Right hindlimb (tissue), 1 donor: ENCODE measurements at regions not wholly inside any gene's neighbourhood (a gene's known extent, or its start where the extent isn't known, plus 50 kb on each side); places are given as distances from the start of the nearest gene placed in this dataset.

Experiments
- DNase-seq: peaks from one replicate; pipeline ENCODE4 v3.0.0-alpha.2; 2018

DNA sequence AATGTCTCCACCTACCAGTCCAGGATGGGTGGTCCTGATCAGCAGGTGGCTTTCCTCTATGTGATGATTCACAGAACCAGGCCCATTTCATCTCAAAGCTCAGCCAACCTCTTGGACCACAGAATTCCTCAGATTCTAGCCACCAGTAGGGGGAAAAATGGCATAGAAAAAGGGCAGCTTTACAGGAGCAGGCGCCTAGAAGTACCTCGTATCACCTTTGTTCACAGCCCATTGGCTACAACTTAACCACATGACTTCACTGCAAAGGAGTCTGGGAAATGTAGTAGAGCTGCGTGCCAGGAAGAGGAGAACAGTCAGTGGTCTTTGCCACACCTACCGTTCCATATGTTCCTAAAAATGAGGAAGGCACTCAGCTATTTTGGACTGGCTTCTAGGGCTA, 62.8 kb upstream of the DTNA start:
- DNase-seq, result no peak

DNA sequence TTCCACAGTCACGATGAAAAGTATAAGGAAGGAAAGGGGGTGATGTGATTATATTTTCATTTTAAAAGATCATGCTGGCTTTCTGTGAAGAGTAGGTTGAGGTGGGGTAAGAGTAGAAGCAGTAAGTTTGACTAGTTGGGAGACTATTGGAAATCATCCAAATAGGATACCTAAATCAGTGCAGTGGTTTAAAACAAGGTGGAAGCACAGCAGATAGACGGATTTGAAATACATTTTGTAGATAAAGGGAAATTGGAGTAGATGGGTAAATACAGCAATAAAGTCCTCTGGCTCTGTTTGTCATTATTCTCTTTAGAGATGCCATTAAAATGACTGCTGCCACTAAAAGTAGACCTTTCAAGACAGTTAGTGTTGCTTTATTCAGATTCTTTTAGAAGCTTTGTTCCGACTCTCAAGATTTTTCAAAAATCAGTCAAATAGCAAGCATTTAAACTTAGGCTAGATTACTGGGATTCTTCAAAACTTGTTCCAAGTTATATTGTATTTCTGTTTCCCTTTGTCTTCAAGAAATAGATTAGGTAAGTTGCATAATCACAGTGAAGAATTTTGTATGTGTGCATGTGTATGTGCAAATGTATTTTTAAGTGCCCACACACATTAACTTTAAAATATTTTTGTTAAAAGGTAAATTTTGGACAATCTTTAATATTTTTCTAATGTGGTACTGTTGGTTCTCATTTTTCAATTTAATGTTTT, 61.7 kb upstream of the DTNA start:
- no peak for DNase-seq

DNA sequence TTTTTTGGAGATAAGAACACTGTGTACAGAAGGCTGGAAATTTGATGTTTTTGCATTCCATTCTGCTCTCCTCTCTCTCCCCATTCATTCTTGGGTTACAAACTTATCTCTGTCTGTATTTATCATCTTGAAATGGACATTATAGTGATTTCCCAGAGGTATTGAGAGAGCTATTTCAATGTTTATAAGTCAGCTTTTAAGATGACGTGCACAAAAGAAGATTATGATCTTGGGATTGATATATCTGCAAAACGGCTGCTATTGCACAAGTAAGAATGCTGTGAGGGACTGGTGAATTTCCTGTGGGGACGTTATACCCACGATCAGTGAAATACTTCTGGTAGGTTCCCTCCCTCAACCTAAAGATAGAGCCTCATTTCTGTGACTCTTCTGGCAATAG, 61.0 kb upstream of the DTNA start:
- DNase-seq, result no peak

DNA sequence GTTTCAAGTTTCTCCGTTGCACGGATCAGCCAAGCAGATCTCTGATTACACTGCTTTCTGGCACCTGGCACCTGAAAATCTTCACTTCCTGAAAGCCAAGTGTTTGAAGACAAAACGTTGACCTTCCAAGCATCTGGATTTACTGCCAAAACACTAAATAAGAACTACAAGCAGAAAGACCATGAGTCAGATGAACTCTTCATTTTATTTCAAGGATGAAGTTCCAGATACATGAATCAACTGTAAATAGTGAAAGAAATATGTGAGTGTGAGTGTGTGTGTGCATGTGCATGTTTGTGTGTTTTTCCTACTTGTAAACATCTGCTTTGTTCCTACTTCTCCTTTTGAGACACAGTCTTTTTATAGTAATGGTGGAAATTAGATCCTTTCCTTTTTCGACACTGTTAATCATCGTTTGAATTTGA, 60.0 kb upstream of the DTNA start:
- DNase-seq, result peak; percentile 24

DNA sequence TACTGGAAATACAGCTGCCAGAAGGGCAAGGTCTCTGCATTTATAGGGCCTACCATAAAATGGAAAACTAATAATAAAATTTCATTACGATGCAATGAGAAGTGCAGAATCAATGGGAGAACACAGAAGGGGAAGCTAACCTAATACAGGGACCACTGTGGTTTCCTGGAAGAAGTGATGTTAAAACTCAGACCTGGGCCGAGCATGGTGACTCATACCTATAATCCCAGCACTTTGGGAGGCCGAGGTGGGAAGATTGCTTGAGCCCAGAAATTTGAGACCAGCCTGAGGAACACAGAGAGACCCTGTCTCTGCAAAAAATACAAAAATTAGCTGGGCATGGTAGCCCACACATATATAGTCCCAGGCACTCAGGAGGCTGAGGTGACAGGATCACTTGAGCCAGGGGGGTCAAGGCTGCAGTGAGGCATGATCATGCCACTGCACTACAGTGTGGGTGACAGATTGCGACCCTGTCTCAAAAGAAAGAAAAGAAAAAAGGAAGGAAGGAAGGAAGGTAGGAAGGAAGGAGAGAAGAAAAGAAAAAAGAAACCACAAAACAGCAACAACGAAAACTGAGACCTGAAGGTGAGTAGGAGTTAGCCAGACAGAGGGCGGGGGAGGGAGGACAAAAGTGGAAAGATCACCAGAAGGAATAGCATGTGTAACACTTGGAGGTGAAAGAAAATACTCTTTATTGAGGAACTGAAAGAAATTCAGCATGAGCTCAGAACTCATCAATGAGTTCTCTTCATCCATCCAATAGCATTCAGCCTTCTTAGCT, 58.3 kb upstream of the DTNA start:
- no peak for DNase-seq

DNA sequence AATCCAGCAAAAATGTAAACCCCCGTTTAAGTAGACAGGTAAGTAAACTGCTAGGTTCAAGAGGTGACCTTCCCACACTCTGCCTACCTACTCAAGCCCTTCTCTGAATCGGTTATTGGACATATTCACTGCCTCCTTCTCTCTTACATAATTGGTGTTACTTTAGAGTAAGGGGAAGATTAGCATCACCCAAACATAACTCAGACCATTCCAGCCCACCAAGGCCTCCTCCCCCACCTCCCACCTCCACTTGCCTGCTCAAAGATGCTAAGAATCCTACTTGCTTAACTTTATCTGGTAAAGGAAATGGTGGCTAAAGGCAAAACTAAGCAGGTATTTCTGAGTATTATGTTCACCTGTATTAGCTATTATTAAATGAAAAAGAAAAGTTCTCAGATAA, 55.0 kb upstream of the DTNA start:
- DNase-seq, result no peak

DNA sequence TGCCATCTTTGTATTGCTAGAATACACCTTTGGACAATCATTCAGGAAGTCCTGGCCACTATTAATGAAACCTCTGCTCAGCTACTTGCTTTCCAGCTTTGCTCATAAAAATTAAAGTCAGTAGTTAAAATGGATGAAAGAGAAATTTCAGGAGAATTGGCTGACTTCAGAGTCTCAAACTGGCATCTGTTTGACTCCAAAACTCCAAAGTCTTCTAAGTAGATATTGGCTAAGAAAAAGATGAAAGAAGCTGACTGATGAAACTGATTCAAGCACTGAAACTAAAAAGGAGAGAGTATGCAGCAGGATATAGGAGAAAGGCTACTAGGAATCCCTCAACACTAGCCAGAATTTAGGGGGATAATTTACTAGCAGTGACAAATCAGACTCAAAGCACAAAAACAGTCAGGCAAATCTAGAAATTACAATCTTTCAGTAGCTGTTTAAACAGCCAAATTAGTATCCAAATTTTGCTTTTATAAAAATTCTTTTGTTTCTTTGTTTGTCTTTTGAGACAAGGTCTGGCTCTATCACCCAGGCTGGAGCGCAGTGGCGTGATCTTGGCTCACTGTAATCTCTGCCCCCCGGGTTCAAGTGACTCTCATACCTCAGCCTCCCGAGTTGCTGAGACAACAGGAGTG, 52.1 kb upstream of the DTNA start:
- no peak for DNase-seq

DNA sequence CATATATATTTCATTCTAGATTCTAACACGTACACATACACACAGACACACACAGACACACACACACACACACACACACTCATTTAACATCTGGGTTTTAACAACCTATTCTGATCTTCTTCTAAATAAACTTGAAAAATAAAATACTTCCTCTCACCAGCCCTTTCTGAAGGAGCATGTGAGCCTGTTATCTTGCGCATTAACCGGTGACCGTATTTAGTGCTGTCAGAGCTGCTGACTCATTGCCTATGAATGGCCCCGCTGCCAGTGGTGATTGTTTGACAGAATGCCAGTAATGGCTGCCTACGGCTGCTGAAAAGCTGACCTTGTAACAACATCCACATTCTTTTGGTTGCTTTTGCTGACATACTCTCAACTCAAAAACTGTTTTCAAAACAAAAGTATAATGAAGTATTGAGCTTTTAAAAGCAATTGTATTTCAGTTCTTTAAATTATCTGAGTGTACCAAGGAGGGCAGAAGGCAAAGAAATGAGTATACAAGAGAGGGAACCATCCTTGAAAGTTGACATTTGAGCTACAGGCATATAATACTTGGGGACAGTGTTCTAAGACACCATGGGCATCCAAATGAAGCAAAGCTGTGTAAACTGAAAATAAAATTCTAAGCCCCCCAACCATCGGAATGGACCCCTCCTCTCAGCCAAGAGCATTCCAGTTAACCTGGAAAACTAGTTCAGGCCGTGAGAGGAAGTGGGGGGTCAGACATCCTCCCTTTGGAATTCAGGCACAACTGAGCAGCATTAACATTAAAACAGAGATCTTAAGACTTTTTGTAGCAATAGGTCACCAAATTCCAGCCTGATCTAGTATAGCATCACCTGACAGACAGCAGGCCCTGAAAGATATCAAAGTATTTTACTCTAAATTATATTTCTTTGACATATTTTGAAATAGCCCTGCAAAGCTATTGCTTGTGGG, 50.2 kb upstream of the DTNA start:
- DNase-seq, result peak; percentile 64
